HUES48 (cell line): ENCODE measurements at regions not wholly inside any gene's neighbourhood (a gene's known extent, or its start where the extent isn't known, plus 50 kb on each side); places are given as distances from the start of the nearest gene placed in this dataset.

Experiments used
- H3K27ac ChIP-seq: one replicate; pipeline ENCODE4 v1.7.0; 2013; ENCODE audit warnings: low read depth, low read length, inconsistent platforms
- H3K27me3 ChIP-seq: 2 replicates; pipeline ENCODE4 v1.6.1; 2013; ENCODE audit warnings: mild to moderate bottlenecking, low read length; ENCODE audit not compliant: control insufficient read depth, insufficient read depth
- H3K36me3 ChIP-seq: 2 replicates; pipeline ENCODE4 v1.6.1; 2013; ENCODE audit warnings: low read length; ENCODE audit not compliant: control insufficient read depth, insufficient read depth
- H3K4me1 ChIP-seq: 2 replicates; pipeline ENCODE4 v1.6.1; 2013; ENCODE audit warnings: mild to moderate bottlenecking, low read length; ENCODE audit not compliant: control insufficient read depth, insufficient read depth
- H3K4me3 ChIP-seq: 2 replicates; pipeline ENCODE4 v1.5.1; 2013; ENCODE audit warnings: mild to moderate bottlenecking, low read depth, low read length
- H3K9ac ChIP-seq: 2 replicates; pipeline ENCODE4 v1.6.1; 2013; ENCODE audit warnings: mild to moderate bottlenecking, low read depth, low read length, moderate library complexity
- H3K9me3 ChIP-seq: 2 replicates; pipeline ENCODE4 v1.6.1; 2013; ENCODE audit warnings: low read length; ENCODE audit not compliant: control insufficient read depth, insufficient read depth

- Histone ChIP-seq H3K4me1 (0 out of 2 replicates have a peak, but pooled peaks cover 5% of the 10 kb centered on the region), H3K27me3 (no peaks in the 10 kb centered on the region), H3K36me3 (no peaks in the 10 kb centered on the region), H3K9ac (no peak overlapping the region), H3K4me3 (no peak overlapping the region), H3K9me3 (no peaks in the 10 kb centered on the region), H3K27ac (no peak overlapping the region)
These were observed 290.9 kb downstream of the LRRIQ3 start for GRCh38 chr1:73907051-73907450.

GRCh38 chr1:73903092-73903491 is 294.9 kb downstream of the LRRIQ3 start:
- Histone ChIP-seq H3K4me1 (peaks cover 19% of the 10 kb centered on the region; the same call in 1 of the 2 replicates), H3K27me3 (no peaks in the 10 kb centered on the region), H3K36me3 (no peaks in the 10 kb centered on the region), H3K27ac (no peak overlapping the region), H3K4me3 (no peak overlapping the region), H3K9ac (no peak overlapping the region), H3K9me3 (no peaks in the 10 kb centered on the region)

GRCh38 chr1:73901738-73902137 is 296.2 kb downstream of the LRRIQ3 start:
- no peak overlapping the region for H3K27ac ChIP-seq
- H3K9ac ChIP-seq = no peak overlapping the region
- no peaks in the 10 kb centered on the region for H3K27me3 ChIP-seq
- no peaks in the 10 kb centered on the region for H3K9me3 ChIP-seq
- no peaks in the 10 kb centered on the region for H3K36me3 ChIP-seq
- peaks cover 19% of the 10 kb centered on the region; the same call in 1 of the 2 replicates for H3K4me1 ChIP-seq
- H3K4me3 ChIP-seq = no peak overlapping the region

GRCh38 chr1:73899311-73899710 is 298.7 kb downstream of the LRRIQ3 start:
- H3K9ac ChIP-seq = no peak overlapping the region
- H3K36me3 ChIP-seq = no peaks in the 10 kb centered on the region
- no peaks in the 10 kb centered on the region for H3K27me3 ChIP-seq
- no peak overlapping the region for H3K4me3 ChIP-seq
- H3K9me3 ChIP-seq = no peaks in the 10 kb centered on the region
- H3K4me1 ChIP-seq = peaks cover 19% of the 10 kb centered on the region; the same call in 1 of the 2 replicates
- no peak overlapping the region for H3K27ac ChIP-seq

- Histone ChIP-seq H3K27me3 (no peaks in the 10 kb centered on the region), H3K36me3 (no peaks in the 10 kb centered on the region), H3K4me1 (peaks cover 19% of the 10 kb centered on the region; the same call in 1 of the 2 replicates), H3K27ac (no peak overlapping the region), H3K9ac (no peak overlapping the region), H3K9me3 (no peaks in the 10 kb centered on the region), H3K4me3 (no peak overlapping the region)
These were observed 299.4 kb downstream of the LRRIQ3 start for GRCh38 chr1:73898540-73898939.

GRCh38 chr1:73887412-73887811 is 310.6 kb downstream of the LRRIQ3 start:
- Histone ChIP-seq H3K4me3 (no peak overlapping the region), H3K36me3 (no peaks in the 10 kb centered on the region), H3K4me1 (no peaks in the 10 kb centered on the region), H3K9ac (no peak overlapping the region), H3K9me3 (no peaks in the 10 kb centered on the region), H3K27ac (no peak overlapping the region), H3K27me3 (no peaks in the 10 kb centered on the region)

GRCh38 chr1:73886716-73887115 is 311.3 kb downstream of the LRRIQ3 start:
- Histone ChIP-seq H3K27me3 (no peaks in the 10 kb centered on the region), H3K9ac (no peak overlapping the region), H3K9me3 (no peaks in the 10 kb centered on the region), H3K36me3 (no peaks in the 10 kb centered on the region), H3K4me3 (no peak overlapping the region), H3K4me1 (no peaks in the 10 kb centered on the region), H3K27ac (no peak overlapping the region)

- no peaks in the 10 kb centered on the region for H3K9me3 ChIP-seq
- no peaks in the 10 kb centered on the region for H3K4me1 ChIP-seq
- no peak overlapping the region for H3K9ac ChIP-seq
- no peaks in the 10 kb centered on the region for H3K27me3 ChIP-seq
- H3K4me3 ChIP-seq = no peak overlapping the region
- no peak overlapping the region for H3K27ac ChIP-seq
- no peaks in the 10 kb centered on the region for H3K36me3 ChIP-seq
These were observed 323.2 kb downstream of the LRRIQ3 start for GRCh38 chr1:73874806-73875205.

GRCh38 chr1:73868810-73869336 is 329.1 kb downstream of the LRRIQ3 start:
- Histone ChIP-seq H3K27ac (no peak overlapping the region), H3K36me3 (no peaks in the 10 kb centered on the region), H3K9me3 (no peaks in the 10 kb centered on the region), H3K27me3 (no peaks in the 10 kb centered on the region), H3K9ac (no peak overlapping the region), H3K4me1 (no peaks in the 10 kb centered on the region), H3K4me3 (no peak overlapping the region)

GRCh38 chr1:73862355-73862754 is 335.6 kb downstream of the LRRIQ3 start:
- no peak overlapping the region for H3K27ac ChIP-seq
- H3K36me3 ChIP-seq = no peaks in the 10 kb centered on the region
- no peak overlapping the region for H3K9ac ChIP-seq
- H3K4me3 ChIP-seq = no peak overlapping the region
- no peaks in the 10 kb centered on the region for H3K4me1 ChIP-seq
- H3K27me3 ChIP-seq = no peaks in the 10 kb centered on the region
- H3K9me3 ChIP-seq = no peaks in the 10 kb centered on the region

- Histone ChIP-seq H3K4me3 (no peak overlapping the region), H3K27ac (no peak overlapping the region), H3K27me3 (no peaks in the 10 kb centered on the region)
These were observed 337.5 kb downstream of the LRRIQ3 start for GRCh38 chr1:73860421-73860950.

More at GRCh38 chr1:73860421-73860950, 337.5 kb downstream of the LRRIQ3 start:
- Histone ChIP-seq H3K4me1 (no peaks in the 10 kb centered on the region), H3K9me3 (no peaks in the 10 kb centered on the region), H3K36me3 (no peaks in the 10 kb centered on the region), H3K9ac (no peak overlapping the region)
